Nephron (organoid): ENCODE measurements at regions not wholly inside any gene's neighbourhood (a gene's known extent, or its start where the extent isn't known, plus 50 kb on each side); places are given as distances from the start of the nearest gene placed in this dataset.

Source experiments
- H3K27ac Mint-ChIP-seq, 3 experiments: 2 replicates each; pipeline ENCODE4 v1.8.0; 2020; ENCODE audit warnings: mixed read lengths in 3 of 3, mild to moderate bottlenecking in 2 of 3, moderate library complexity in 1 of 3
- H3K27me3 Mint-ChIP-seq: 2 replicates; pipeline ENCODE4 v1.8.0; 2021; ENCODE audit warnings: low read depth, mild to moderate bottlenecking, moderate library complexity, mixed read lengths
- H3K36me3 Mint-ChIP-seq: 2 replicates; pipeline ENCODE4 v1.8.0; 2020; ENCODE audit warnings: low read depth, mixed read lengths
- H3K4me1 Mint-ChIP-seq: 2 replicates; pipeline ENCODE4 v1.8.0; 2020; ENCODE audit warnings: mixed read lengths
- H3K4me3 Mint-ChIP-seq, 3 experiments: 2 replicates each; pipeline ENCODE4 v1.8.0; 2020; ENCODE audit warnings: mild to moderate bottlenecking in 3 of 3, mixed read lengths in 3 of 3, moderate library complexity in 2 of 3
- H3K9me3 Mint-ChIP-seq: 2 replicates; pipeline ENCODE4 v1.8.0; 2020; ENCODE audit warnings: mixed read lengths
- CTCF ChIP-seq, 3 experiments: fragments of 200-600 bp; sonication (generic); IDR thresholded peaks; one replicate each; pipeline ENCODE4 v1.5.0; 2021; ENCODE audit warnings: antibody characterized with exemption in 3 of 3; ENCODE audit not compliant: unreplicated experiment in 3 of 3

- H3K9me3 Mint-ChIP-seq: peaks cover 3% of the 10 kb centered on the region
- no peaks in the 10 kb centered on the region for H3K36me3 Mint-ChIP-seq
- H3K4me1 Mint-ChIP-seq: peaks cover 23% of the 10 kb centered on the region
- H3K27me3 Mint-ChIP-seq: peaks cover 6% of the 10 kb centered on the region
- H3K4me3 Mint-ChIP-seq: peak overlapping the region in 1 of 3 experiments; percentile 2
- no peak for TF ChIP-seq CTCF (IDR thresholded peaks at IDR 0.05; ENCODE audit: unreplicated experiment in 3 of 3)
- H3K27ac Mint-ChIP-seq: peak overlapping the region in 2 of 3 experiments; percentile 39 to 50
Measured at GRCh38 chr6:4352322-4352669, 216.9 kb upstream of the ECI2 start.

DNA sequence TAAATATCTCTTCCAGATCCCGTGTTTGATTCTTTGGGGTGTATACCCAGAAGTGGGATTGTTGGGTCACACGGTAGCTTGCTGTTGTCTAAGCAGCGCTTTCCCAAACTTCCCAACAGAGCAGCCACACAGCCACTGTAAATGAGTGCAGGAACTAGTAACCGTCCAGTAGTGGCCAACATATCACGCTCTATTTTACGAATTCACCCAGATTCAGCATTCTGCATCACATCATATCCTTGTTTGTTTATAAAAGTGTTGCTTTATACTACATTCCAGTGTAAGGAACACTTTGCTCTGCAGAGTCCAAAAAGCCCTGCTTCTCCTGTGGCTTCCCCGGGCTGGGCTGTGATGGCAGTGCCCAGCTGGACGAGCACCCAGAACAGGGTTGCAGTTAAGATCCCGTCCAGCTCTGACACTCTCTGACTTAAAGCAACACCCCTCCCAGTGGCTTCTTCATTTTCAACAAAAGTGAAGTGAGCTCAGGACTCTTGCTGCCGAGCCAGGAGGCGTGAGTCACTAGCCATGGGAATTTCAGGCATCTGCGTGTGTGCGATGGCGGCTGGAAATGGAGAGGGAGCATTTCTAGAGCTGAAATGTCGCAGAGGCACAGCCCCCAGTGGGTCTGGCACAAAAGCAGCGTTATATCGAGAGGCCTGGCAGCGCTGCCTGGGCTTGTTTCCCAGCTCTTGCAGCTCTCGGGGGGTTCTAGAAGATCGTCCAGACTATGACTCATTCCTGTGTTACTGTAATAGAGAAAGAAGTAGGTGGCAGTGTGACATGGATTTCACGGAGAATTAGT, 216.3 kb upstream of the ECI2 start:
- H3K4me3 Mint-ChIP-seq: peak overlapping the region in 1 of 3 experiments; percentile 2
- H3K27me3 Mint-ChIP-seq: peaks cover 8% of the 10 kb centered on the region
- peak overlapping the region in 2 of 3 experiments; percentile 39 to 50 for H3K27ac Mint-ChIP-seq
- TF ChIP-seq CTCF (IDR thresholded peaks at IDR 0.05; ENCODE audit: unreplicated experiment in 3 of 3): no peak
- peaks cover 3% of the 10 kb centered on the region for H3K9me3 Mint-ChIP-seq
- H3K4me1 Mint-ChIP-seq: peaks cover 23% of the 10 kb centered on the region
- H3K36me3 Mint-ChIP-seq: no peaks in the 10 kb centered on the region

DNA sequence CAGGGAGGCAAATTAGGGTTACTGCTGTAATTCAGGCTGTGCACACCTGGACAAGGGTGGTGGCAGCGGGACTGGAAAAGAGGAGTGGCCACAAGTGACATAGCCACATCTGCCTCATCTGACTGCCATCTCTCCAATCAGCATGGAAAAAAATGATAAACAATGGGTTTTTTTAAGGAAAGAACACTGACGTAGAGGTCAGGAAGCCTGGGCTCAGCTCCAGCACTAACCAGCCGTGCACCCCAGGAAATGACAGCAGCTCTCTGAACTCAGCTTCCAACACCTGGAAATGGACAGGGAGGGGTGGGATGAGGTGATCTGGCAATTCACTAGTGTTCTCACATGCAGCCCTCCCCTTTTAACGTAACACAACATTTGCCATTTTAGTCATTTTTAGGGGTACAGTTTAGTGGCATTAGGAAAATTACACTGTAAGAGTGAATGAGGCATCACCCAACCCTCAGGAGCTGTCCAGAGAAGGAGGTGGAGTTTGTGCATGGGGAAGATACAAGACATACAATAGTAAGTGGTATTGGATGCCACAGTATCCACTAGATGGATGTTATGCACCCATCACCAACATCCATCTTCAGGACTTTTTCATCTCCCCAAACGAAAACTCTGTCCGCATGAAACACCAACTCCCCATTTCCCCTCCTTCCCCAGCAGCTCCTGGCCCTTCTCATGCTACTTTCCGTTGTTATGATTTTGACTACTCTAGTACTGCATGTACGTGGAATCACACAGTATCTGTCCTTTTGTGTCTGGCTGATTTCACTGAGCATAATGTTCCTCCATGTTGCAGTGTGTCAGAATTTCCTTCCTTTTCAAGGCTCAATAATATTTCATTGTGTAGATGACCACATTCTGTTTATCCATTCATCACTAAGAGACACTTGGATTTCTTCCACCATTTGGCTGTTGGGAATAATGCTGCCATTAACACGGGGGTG, 215.5 kb upstream of the ECI2 start:
- no peak overlapping the region for H3K4me3 Mint-ChIP-seq
- no peaks in the 10 kb centered on the region for H3K36me3 Mint-ChIP-seq
- no peaks in the 10 kb centered on the region for H3K9me3 Mint-ChIP-seq
- H3K27ac Mint-ChIP-seq: no peak overlapping the region
- H3K27me3 Mint-ChIP-seq: peaks cover 11% of the 10 kb centered on the region
- H3K4me1 Mint-ChIP-seq: peaks cover 23% of the 10 kb centered on the region
- no peak for TF ChIP-seq CTCF (IDR thresholded peaks at IDR 0.05; ENCODE audit: unreplicated experiment in 3 of 3)

DNA sequence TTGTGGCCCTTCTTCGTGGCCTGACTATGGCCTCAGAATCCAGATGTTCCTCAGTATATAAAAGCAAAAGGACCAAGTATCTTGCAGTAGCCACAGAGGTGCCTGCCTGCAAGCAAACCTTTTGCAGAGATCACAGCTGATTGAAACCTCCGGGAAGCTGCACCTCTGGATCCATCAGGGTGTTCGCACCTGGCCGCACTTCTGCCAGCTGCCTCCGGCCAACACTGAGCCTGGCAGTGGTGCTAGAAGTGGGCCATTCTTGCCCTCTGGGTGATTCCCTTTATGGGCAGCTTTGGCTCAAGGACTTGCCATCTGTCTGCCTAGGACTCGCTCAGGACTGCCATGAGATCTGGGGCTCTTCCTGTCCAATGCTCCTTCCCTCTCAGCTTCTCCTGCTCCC, 214.6 kb upstream of the ECI2 start:
- no peak for TF ChIP-seq CTCF (IDR thresholded peaks at IDR 0.05; ENCODE audit: unreplicated experiment in 3 of 3)
- Mint-ChIP-seq H3K4me1 (peaks cover 23% of the 10 kb centered on the region), H3K4me3 (no peak overlapping the region), H3K36me3 (no peaks in the 10 kb centered on the region), H3K9me3 (no peaks in the 10 kb centered on the region), H3K27ac (no peak overlapping the region), H3K27me3 (peaks cover 11% of the 10 kb centered on the region)

- Mint-ChIP-seq H3K9me3 (no peaks in the 10 kb centered on the region), H3K4me1 (peaks cover 23% of the 10 kb centered on the region), H3K36me3 (no peaks in the 10 kb centered on the region), H3K27ac (no peak overlapping the region), H3K4me3 (no peak overlapping the region), H3K27me3 (peaks cover 11% of the 10 kb centered on the region)
- no peak for TF ChIP-seq CTCF (IDR thresholded peaks at IDR 0.05; ENCODE audit: unreplicated experiment in 3 of 3)
Measured at GRCh38 chr6:4349323-4349722, 213.9 kb upstream of the ECI2 start.
